ENCODE measurements at regions not wholly inside any gene's neighbourhood (a gene's known extent, or its start where the extent isn't known, plus 50 kb on each side); places are given as distances from the start of the nearest gene placed in this dataset.

DNA sequence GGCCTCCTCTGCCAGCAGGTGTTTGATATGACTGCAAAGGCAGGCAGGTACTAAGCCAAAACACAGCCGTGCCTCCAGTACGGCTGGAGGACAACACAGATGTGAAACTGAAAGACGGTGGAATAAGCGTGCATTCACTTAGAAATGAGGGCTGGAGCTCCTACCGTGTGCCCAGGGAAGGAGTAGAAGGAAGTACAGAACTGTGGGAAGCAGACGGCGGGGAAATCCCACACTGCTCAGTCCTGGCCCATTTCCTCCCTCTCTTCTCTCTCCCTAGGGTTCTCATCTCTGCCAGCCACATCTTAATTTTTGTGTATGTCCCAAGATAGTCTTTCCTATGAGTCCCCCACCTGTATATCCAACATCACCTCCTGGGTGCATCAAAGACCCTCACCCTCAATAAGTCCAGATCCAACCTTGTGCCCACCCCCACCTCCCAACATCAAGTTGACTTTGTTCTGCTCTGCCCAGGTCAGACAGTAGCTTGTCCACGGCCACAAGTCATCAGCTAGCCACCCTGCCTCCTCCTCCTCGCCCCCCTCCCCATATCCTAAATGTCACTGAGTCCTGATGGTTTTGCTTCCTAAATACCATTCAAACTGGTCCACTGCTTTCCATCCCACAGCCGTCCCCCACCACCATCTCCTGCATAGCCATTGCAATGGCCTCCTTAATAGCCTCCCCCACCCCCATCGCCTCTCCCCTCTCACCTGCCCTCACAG lies 77.1 kb upstream of the RPL38 start:
- TF ChIP-seq, protein P1, sequence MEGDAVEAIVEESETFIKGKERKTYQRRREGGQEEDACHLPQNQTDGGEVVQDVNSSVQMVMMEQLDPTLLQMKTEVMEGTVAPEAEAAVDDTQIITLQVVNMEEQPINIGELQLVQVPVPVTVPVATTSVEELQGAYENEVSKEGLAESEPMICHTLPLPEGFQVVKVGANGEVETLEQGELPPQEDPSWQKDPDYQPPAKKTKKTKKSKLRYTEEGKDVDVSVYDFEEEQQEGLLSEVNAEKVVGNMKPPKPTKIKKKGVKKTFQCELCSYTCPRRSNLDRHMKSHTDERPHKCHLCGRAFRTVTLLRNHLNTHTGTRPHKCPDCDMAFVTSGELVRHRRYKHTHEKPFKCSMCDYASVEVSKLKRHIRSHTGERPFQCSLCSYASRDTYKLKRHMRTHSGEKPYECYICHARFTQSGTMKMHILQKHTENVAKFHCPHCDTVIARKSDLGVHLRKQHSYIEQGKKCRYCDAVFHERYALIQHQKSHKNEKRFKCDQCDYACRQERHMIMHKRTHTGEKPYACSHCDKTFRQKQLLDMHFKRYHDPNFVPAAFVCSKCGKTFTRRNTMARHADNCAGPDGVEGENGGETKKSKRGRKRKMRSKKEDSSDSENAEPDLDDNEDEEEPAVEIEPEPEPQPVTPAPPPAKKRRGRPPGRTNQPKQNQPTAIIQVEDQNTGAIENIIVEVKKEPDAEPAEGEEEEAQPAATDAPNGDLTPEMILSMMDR (IDR thresholded peaks at IDR 0.05; ENCODE audit: low read length): no peak
- no peak for TF ChIP-seq EZH2 (IDR thresholded peaks at IDR 0.05; ENCODE audit: borderline replicate concordance, low read length)

Measured in OCI-LY1 (cell line).